8988T (cell line): ENCODE measurements at regions not wholly inside any gene's neighbourhood (a gene's known extent, or its start where the extent isn't known, plus 50 kb on each side); places are given as distances from the start of the nearest gene placed in this dataset.
"Not testable (repeated sequence)": the region's sequence is repeated elsewhere in the genome, so short reads cannot be mapped to it uniquely, and the experiment has no call there.

Experiments
- DNase-seq: peaks from one replicate; pipeline ENCODE4 v3.0.0; 2011

DNA sequence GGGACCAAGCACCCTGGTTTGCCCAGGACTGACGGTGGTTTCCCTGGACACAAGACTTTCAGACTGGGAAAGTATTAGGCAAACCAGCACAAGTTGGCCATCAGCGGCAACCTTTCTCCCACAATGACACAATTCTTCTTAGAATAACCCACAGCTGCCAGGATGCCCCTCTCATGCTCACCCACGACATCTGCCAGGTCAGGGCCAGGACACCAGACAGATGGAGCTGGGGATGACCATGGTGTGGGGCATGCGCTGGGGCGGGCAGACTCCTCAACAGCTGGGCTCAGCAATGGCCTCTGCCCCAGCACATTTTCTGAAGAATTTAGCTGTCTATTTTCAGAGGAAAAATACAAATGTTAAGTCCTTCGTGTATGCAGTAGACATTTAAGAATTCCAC, 226.4 kb downstream of the FNDC1 start:
- no peak for DNase-seq

DNA sequence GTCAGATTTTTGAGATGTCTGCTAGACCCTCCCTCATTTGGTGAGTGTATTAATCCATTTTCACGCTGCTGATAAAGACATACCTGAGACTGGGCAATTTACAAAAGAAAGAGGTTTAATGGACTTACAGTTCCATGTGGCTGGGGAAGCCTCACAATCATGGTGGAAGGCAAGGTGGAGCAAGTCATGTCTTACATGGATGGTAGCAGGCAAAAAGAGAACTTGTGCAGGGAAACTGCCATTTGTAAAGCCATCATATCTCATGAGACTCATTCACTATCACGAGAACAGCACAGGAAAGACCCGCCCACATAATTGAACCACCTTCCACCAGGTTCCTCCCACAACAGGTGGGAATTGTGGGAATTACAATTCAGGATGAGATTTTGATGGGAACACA, 223.5 kb downstream of the FNDC1 start:
- not testable (repeated sequence) for DNase-seq

DNA sequence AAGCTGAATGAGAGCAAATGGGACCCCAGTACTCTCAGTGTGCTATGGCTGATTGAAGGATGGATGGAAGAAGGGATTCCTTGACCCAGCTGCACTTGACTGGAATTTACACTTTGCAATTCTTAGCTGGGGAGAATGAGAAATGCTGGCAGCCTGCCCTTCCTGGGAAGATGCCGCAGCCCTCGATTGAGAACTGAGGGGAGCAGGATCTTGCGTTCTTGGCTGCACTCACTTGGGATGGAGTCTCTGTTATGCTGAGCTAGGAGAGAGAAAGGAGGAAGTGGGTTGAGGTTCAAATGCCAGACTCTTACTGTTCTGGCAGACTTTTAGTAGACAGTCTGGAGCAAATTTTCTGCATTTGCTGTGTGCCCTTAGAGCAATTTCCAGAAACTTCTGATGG, 221.2 kb downstream of the FNDC1 start:
- no peak for DNase-seq

DNA sequence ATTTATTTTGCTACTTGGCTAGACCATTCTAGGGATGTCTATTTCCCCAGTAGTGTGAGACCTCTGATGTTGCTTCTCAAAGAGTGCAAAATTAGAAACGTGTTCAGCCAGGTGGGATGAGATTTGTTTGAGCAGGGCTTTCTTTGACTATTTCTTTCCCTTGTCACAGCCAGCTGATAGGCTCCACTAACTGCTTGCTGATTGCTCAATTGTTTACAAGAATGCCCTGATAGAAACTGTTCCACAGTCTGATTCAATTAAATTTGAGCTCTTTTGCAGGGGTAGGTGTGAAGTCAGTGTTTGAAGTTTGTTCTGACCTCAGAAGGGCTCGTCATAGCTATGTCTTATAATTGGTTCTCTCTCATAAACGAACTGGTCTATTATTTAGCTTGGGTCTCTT, 220.5 kb downstream of the FNDC1 start:
- DNase-seq, result no peak

DNA sequence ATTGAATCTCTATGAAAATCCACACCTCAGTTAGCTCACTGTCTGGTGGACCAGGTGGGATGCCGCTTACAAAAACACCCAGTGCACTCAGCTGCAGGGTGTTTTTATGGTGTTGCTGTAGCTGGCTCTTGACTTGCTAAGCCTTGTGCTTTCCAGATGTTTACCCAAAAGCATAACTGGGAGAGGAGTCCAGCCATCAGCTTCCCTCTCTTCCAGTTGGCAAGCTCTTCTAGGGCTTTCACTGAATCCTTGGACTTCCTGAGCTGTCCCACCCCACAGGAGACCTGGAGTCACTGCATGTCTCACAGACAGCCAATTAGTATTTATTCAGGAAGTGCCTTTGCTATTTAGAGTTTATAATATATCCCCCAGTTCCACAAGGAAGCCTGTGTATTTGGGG, 210.9 kb downstream of the FNDC1 start:
- DNase-seq, result no peak

DNA sequence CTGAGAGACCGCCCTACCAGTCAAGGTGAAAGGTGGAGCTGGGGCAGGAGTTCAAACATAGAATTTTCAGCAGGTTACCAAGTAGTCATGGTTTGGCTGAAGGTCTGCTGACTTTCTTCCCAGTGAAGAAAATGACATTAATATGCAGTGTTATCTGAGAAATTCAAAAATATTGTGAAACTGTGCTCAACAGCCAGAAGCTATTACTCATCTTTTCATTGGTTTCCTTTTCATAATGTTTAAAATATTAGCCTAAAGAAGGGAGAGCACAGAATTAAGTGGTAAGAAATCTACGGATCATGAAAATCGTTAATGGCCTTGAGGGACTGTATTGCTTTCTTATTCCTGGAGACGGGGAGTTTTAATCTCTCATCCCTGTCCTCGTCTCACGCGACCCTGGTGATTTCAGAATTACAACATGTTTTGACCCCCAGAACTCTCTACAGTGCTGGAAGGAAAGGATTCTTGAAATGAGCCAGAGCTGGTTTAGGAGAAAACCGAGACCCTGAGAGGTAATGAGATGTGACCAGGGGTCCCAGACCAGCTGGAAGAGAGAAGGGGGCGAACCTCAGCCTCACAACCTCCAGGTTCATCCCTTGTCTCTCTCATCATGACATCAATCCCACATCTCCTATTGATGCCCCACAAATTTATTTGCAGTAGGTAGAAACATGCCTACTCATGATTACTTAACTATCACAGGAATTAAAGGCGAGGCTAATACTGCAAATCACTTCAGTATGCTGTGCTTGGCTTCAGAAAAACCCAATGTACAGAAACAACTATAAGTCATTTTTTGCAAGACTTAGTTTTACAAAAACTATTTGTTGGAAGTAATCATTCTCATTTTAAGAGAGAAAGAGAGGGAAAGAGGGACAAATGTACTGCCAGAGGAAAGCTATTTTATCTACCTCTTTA, 209.5 kb downstream of the FNDC1 start:
- no peak for DNase-seq

DNA sequence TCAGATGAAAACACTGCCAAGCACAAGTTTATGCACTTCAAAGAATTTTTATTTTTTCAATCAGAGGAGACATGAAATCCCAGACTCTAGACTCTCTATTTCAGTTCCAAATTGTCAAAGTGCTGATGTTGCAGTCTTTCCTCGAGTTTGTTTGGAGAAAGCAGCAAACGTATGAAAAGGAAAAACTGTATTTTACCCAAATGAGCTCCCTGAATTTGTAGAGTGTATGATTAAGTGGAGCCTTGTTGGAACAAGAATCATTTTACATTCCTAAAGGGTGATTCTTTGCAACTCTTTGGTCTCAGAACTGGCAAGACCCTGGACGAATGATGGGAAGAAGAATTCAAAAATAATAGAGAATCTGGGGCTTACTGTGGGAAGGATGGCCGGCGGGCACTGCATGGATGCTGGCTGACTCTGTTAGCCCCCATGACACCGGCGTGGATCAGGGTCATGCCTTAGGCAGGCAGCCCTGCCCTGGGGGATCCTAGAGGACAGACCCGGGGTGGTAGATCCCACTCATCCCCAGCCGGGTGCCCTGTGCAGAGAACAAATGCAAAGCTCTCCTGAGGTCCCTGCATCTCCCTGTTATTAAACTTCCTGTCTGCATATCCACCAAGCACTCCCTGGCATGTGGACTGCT, 207.4 kb downstream of the FNDC1 start:
- no peak for DNase-seq

DNA sequence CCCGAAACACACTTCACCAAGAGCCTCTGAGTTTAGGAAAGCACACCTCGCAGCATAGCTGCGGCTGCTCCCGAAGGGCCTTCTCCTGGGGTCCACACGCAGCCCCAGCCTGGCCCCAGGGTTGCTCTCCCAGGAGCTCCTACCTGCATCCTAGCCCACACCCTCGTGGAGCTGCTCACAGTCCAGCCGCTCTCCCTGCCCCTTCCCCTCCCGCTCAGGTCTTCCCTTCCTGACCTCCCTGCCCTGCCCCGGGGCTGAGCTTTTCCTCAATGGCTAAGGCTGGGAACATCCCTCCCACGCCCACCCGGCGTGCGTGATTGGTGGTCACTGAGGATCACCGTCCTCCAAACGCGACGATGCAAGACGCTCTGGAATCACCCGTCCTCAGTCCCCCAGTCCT, 205.8 kb downstream of the FNDC1 start:
- no peak for DNase-seq

DNA sequence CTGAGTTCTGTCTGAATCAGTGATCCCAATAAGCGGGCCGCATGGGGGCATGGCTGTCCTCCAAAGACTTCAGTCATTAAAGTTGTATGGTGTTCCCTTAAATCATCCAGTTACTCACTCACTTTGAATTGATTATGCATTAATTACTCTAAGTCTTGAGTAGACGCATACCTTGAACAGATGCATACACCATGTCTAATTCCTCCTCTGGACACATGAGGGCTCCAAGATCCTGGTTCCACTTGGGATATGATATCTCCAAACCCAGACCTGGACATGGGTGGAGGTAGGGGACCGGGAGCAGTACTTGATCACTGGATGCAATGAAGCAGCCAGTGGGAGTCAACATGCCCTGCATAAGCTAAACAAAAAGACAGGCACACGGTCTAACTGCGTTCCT, 204.5 kb downstream of the FNDC1 start:
- DNase-seq, result no peak

DNA sequence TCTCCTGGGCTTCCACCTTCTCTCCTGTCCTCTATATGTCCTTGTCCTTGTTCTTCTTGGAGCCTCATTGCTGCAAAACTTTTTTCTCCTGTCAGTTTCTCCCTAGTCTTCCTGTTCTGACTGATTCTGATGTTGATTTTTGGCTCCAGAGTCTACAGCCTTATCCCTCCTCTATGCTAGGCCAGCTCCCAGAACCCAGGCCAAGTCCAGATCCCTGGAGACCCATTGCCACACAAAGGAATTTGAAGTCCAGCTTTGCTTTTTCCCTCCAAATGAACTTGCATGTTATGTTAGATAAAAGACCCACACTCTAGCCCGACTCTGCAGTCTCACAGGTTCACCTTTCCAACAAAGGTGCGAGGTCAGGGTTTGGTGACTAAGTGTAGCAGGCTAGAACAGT, 203.1 kb downstream of the FNDC1 start:
- no peak for DNase-seq

DNA sequence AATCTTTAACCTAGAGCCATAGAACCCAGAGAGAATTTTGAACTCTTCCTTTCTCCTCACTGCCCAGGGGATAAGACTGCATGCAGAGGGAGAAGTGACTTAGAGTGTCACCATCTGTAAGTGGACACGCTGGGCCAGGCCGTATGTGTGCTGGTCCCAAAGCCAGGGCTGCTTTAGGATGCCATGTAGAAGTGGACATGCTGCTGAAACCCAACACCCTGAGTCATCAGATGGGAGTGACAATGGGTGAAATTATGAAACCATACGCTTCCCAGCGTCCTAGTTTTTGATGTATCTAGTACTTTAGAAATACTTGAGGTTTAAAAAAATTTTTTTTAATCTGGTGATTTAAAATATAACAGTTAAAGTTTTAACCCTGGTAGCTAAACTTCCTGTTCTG, 191.1 kb downstream of the FNDC1 start:
- no peak for DNase-seq

DNA sequence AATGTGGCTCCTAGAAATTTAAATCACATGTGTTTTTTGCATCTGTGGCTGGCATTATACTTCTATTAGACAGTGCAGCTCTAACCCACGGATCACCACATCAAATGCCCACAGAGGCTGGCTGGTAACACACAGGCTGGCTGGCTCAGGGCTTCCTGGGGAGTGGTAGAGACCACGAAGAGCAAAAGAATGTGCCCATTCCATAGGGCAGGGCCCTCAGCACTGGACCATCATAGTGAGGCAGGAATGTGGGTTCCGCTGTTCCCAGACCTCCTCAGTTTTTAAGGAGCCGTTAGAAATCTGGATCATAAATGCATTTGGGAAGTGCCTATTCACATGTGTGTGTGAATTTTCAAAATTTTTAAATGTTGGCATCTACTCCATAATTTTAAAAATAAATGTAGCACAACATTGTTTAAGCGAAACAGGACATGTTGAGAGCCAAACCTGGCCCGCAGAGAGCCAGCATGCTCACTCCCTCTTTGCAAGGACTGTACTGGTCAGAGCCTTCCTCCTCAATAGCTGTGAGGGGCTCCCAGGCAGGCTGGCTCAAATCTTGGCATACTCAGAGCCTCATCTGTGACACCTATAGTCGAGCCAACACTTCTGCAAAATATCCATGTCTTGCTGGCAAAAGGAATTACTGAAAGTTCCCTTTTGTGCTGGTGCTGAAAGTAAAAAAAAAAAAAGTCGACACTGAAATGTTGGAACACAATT, 190.5 kb downstream of the FNDC1 start:
- DNase-seq, result no peak

DNA sequence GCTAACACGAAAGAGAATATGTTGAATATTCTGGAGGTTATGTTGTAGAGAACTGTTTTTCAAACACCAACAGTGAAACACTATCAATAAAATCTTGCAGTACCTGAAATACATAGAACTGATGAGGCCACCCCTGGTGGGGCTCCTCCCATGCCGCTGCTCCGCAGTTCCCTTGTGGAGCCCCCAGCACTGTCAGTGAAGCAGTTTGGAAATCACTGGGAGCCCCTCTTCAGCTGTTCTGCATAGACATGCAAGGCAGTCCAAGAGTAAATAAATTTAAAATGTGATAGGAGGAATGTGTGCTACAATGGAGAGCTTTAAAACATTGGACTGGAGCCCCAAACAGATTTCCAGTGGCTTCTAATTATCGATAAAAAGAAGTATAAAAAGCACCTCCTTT, 189.4 kb downstream of the FNDC1 start:
- DNase-seq, result no peak

DNA sequence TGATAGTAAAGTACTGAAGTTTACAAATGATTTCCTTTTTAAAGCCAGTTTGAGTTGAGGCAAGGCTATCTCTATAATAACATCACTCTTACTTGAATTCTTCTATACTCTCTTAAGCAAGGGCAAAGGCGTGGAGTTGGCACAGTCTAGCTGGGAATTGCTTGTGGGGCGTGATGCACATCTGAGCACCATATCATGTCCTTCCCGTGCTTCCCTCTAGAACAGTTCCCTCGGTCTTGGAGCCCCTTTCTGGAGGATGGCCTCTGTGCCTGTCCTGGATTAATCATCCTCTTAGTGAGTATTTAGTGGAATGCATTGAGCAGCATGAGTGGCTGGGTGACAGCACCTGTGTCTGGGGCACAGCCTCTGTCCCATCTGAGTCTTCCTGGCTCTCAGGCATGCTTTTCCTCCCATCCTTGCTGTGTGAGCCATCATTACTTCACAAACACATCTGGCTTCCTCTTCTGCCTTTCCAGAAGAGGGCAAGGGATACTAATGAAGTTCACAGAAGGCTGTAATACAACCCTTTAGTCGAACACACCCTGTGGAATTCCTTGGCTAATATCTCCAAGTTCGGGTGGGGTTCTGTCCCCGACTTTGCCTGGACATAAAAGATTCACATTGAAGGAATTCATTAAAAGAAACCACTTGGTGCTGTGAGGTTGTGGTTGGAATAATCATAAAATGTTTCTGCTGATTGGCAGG, 188.2 kb downstream of the FNDC1 start:
- DNase-seq, result no peak

DNA sequence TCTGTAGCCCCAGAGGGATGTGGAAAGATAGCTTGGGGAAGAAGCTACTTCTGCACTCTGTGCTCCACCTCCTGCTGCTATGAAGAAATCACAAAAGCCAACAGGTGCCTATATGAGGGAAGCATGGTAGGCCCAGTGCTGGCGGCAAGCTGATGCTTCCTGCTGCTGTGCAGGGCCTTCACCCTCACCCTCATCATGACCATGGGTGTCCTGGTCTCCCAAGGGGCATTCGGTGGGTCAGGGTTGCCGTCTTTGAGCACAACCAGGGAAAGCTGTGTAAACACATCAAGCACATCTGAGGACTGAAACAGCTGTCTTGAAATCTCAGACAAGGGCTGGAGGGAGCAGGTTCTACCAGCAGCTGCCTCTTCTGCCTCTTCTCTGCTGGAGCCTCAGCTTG, 184.0 kb downstream of the FNDC1 start:
- DNase-seq, result no peak

DNA sequence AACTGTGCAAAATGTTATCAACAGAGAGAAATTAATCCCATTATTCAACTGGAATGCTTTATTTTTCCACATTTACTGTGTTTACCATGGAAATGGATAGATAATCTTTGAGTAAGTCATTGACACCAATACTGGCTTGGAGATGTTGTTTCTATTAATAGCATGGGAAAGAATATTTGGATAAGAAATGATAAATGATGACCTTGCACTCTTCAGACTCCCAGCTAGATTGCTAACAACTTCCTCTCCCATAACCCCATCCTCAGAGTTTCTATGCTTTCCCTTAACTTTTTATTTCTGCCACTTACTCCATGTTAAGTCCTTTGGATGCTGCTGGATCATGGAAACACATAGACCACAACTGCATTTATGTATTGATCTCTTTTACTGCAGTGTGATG, 182.5 kb downstream of the FNDC1 start:
- DNase-seq, result no peak

DNA sequence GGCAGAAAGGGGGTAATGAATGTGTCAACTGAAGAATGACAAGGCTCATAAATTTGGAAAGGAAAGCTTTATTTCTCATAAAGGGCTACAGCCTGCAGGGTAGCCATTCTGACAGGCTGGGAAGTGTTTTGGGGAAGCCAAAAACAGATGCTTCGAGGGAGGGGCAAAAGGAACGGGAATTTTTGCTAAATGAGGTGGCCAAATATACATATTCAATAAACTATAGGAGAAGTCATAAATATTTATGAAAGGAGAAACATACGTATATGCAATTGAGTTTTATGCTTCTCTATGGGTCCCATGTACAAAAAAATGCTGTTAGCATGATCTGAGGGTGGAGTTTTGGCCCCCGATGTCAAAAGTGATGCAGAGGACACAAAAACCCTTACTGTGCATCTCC, 180.7 kb downstream of the FNDC1 start:
- DNase-seq, result no peak

DNA sequence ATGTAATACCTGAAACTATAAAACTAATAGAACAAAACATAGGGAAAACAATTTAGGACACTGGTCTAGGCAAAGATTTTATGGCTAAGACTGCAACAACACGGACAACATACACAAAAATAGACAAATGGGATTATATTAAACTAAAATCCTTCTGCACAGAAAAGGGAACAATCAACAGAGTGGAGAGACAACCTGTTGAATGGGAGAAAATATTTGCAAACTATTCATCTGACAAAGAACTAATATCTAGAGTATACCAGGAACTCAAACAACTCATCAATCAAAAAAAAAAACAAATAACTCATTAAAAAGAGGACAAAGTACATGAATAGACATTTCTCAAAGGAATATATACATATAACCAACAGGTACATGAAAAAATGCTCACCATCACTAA, 174.5 kb downstream of the FNDC1 start:
- no peak for DNase-seq

DNA sequence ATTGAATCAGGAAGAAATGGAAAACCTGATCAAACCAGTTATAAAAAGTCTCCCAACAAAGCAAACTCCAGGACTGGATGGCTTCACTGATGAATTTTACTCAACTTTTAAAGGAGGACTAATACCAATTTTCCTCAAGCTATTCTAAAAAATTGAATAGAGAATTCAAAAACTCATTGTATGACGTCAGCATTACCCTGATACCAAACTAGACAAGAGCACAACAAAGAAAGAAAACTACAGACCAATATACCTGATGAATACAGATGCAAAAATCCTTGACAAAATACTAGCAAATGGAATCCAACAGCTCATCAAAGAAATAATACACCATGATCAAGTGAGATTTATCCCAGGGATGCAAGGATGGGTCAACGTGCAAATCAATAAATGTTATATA, 172.9 kb downstream of the FNDC1 start:
- no peak for DNase-seq

DNA sequence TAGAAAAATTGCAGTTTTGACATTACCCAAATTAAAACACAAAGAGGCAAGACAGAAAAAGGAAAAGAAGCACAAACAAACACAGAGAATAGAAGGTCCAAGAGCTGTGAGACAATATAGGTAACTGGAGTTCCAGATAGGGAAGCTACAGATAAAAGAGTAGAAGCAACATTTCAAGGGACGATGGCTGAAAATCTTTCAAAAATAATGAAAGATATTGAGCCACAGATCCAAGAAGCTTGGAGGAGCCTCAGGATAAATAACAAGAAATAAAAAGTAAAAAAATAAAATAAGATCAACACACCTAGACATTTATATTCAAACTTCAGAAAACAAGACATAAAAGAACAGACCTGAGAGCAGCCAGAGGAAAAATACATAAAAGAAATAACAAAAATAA, 164.9 kb downstream of the FNDC1 start:
- no peak for DNase-seq

DNA sequence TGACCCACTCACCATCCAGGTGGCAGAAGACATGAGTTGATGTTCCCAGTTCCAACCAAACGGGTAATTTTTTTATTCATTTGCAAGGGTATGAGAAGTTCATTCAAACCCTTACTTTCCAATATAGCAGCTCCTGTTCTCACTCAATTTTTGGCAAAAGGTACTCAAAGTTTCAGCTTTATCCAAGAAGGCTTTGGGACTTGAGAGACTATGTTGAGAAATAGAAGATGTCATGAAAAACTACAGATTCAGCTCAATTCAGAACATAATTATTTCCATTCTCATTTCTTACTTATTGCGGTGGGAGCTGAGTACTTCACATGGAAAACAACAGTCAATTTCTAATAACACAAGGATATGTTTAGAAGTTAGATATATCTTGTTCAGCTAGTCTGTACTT, 162.3 kb downstream of the FNDC1 start:
- no peak for DNase-seq

DNA sequence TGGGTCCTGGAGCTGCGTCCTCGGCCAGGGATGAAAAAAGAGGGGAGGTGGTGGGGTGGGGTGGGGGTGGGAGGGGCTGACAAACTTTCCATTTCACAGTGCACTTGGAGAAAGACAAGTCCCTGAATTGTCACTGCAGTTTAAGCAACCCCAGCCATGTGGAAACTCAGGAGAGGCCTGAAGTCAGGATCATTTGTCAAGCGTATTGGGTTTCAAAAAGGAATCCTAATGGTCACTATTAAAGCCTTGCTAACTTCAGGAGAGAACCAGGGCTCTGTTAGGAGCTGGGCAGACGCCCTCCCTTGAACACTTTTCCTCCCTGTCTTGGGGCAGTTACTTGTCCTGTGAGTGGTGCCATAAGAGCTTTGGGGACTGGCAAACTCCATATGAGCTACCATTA, 159.9 kb downstream of the FNDC1 start:
- DNase-seq, result no peak

DNA sequence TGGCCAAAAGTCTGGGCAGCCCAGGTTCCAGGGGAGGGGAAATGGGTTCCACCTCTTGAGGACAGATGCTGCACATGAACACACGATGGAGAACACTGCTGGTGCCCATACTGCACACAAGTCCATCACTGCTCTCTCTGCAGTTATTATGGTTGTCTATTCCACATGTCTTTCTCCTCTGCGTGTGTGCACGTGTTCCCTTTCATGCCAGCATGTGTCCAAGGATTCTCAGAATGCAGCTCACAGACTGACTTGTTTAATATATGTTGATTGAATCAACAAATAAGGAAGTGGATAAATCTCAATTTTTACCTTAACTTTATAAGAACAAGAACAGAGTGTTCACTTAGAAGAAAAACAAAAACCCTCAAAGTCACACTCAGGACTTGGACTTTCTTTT, 158.9 kb downstream of the FNDC1 start:
- no peak for DNase-seq
